GM23338 (cell line): ENCODE measurements at regions not wholly inside any gene's neighbourhood (a gene's known extent, or its start where the extent isn't known, plus 50 kb on each side); places are given as distances from the start of the nearest gene placed in this dataset.

ENCODE experiments used
- ATAC-seq: fragments of 200-7000 bp; cut with Tn5 transposase; 3 replicates; pipeline ENCODE4 v1.9.1; 2020
- DNase-seq: peaks from one replicate; pipeline ENCODE4 v3.0.0-alpha.2; 2015; ENCODE audit warnings: low spot score
- H2AFZ ChIP-seq: fragments of 200-600 bp; sonication (generic); 2 replicates; pipeline ENCODE4 v1.8.0; 2016; ENCODE audit warnings: antibody characterized with exemption, mild to moderate bottlenecking, moderate library complexity
- H3F3A ChIP-seq: fragments of 200-600 bp; sonication (generic); replicated peaks from 2 replicates; pipeline ENCODE4 v1.8.0; 2017; ENCODE audit warnings: antibody characterized with exemption, mixed run types, low read depth
- H3K27ac ChIP-seq: fragments of 200-600 bp; sonication (generic); 2 replicates; pipeline ENCODE4 v1.6.1; 2016; ENCODE audit warnings: low read depth
- H3K27me3 ChIP-seq: fragments of 200-600 bp; sonication (generic); 2 replicates; pipeline ENCODE4 v1.8.0; 2016; ENCODE audit warnings: mild to moderate bottlenecking, mixed run types, moderate library complexity; ENCODE audit not compliant: insufficient read depth
- H3K36me3 ChIP-seq: fragments of 200-600 bp; sonication (generic); 2 replicates; pipeline ENCODE4 v1.8.0; 2016; ENCODE audit warnings: mild to moderate bottlenecking; ENCODE audit not compliant: insufficient read depth
- H3K4me1 ChIP-seq: fragments of 200-600 bp; sonication (generic); 2 replicates; pipeline ENCODE4 v1.8.0; 2016; ENCODE audit warnings: mild to moderate bottlenecking, moderate library complexity; ENCODE audit not compliant: insufficient read depth
- H3K4me2 ChIP-seq: fragments of 200-600 bp; sonication (generic); 2 replicates; pipeline ENCODE4 v1.7.1; 2017; ENCODE audit warnings: mixed run types
- H3K4me3 ChIP-seq: fragments of 200-600 bp; sonication (generic); 2 replicates; pipeline ENCODE4 v1.6.1; 2016; ENCODE audit warnings: mixed run types
- H3K79me2 ChIP-seq: fragments of 200-600 bp; sonication (generic); replicated peaks from 2 replicates; pipeline ENCODE4 v1.8.0; 2017; ENCODE audit warnings: mild to moderate bottlenecking; ENCODE audit not compliant: insufficient read depth
- H3K9me2 ChIP-seq: fragments of 200-600 bp; sonication (generic); 2 replicates; pipeline ENCODE4 v1.8.0; 2017; ENCODE audit not compliant: insufficient read depth
- H4K20me1 ChIP-seq: fragments of 200-600 bp; sonication (generic); replicated peaks from 2 replicates; pipeline ENCODE4 v1.8.0; 2017; ENCODE audit warnings: mild to moderate bottlenecking; ENCODE audit not compliant: insufficient read depth
- H3K27ac Mint-ChIP-seq: 2 replicates; pipeline ENCODE4 v1.8.0; 2020; ENCODE audit warnings: inconsistent platforms, mild to moderate bottlenecking, moderate library complexity, mixed read lengths
- H3K27me3 Mint-ChIP-seq: 3 replicates; pipeline ENCODE4 v1.8.0; 2022; ENCODE audit warnings: low read depth, mild to moderate bottlenecking, moderate library complexity, mixed read lengths, inconsistent platforms; ENCODE audit not compliant: insufficient read depth, poor library complexity
- H3K36me3 Mint-ChIP-seq: 3 replicates; pipeline ENCODE4 v1.8.0; 2021; ENCODE audit warnings: low read depth, mild to moderate bottlenecking, inconsistent platforms, moderate library complexity, mixed read lengths
- H3K4me1 Mint-ChIP-seq: 3 replicates; pipeline ENCODE4 v1.8.0; 2020; ENCODE audit warnings: mild to moderate bottlenecking, inconsistent platforms, mixed read lengths
- H3K4me3 Mint-ChIP-seq: 3 replicates; pipeline ENCODE4 v1.8.0; 2021; ENCODE audit warnings: moderate library complexity, mild to moderate bottlenecking, inconsistent platforms, mixed read lengths
- H3K9me3 Mint-ChIP-seq: 3 replicates; pipeline ENCODE4 v1.8.0; 2020; ENCODE audit warnings: moderate library complexity, mild to moderate bottlenecking, inconsistent platforms, mixed read lengths
- CTCF ChIP-seq, 2 experiments: fragments of 200-600 bp in 1 of 2; sonication (generic) in 1 of 2; conservative IDR thresholded peaks; 2 replicates each; pipeline versions ENCODE4 v1.5.1 to v1.6.1; 2016 to 2017; ENCODE audit warnings: antibody characterized with exemption in 2 of 2, low read depth in 2 of 2, mild to moderate bottlenecking in 2 of 2, moderate library complexity in 1 of 2
- EZH2 ChIP-seq: fragments of 200-600 bp; sonication (generic); IDR thresholded peaks from one replicate; pipeline ENCODE4 v1.8.0; 2017; ENCODE audit warnings: antibody characterized with exemption, mild to moderate bottlenecking, low read depth; ENCODE audit not compliant: unreplicated experiment
- EZH2phosphoT487 ChIP-seq: fragments of 200-600 bp; sonication (generic); IDR thresholded peaks from one replicate; pipeline ENCODE4 v1.8.1; 2018; ENCODE audit warnings: antibody characterized with exemption; ENCODE audit not compliant: unreplicated experiment
- JUNB ChIP-seq: IDR thresholded peaks from one replicate; pipeline ENCODE4 v1.6.1; 2016; ENCODE audit warnings: antibody characterized with exemption; ENCODE audit not compliant: unreplicated experiment
- NANOG ChIP-seq: IDR thresholded peaks from 2 replicates; pipeline ENCODE4 v1.6.1; 2016; ENCODE audit warnings: antibody characterized with exemption, borderline replicate concordance
- POLR2AphosphoS5 ChIP-seq: IDR thresholded peaks from 2 replicates; pipeline ENCODE4 v1.6.1; 2016; ENCODE audit warnings: antibody characterized with exemption, low read depth
- REST ChIP-seq: IDR thresholded peaks from one replicate; pipeline ENCODE4 v1.6.1; 2018; ENCODE audit warnings: antibody characterized with exemption; ENCODE audit not compliant: unreplicated experiment
- STAT1 ChIP-seq: IDR thresholded peaks from one replicate; pipeline ENCODE4 v1.6.1; 2016; ENCODE audit warnings: antibody characterized with exemption; ENCODE audit not compliant: unreplicated experiment
- ZNF114 ChIP-seq: fragments of 250-450 bp; sonication (Bioruptor Pico); IDR thresholded peaks from 2 replicates; pipeline ENCODE4 v1.5.0; 2020; ENCODE audit warnings: mild to moderate bottlenecking, moderate library complexity
- ZNF331 ChIP-seq: fragments of 250-450 bp; sonication (Bioruptor Pico); IDR thresholded peaks from 2 replicates; pipeline ENCODE4 v1.5.0; 2020; ENCODE audit warnings: low read depth, mild to moderate bottlenecking, moderate library complexity
- ZNF462 ChIP-seq: fragments of 250-450 bp; sonication (Bioruptor Pico); IDR thresholded peaks from 2 replicates; pipeline ENCODE4 v1.5.0; 2020; ENCODE audit warnings: mild to moderate bottlenecking, moderate library complexity
- TF ChIP-seq, protein P1 (sequence below): IDR thresholded peaks from 2 replicates; pipeline ENCODE4 v1.6.1; 2016; ENCODE audit warnings: antibody characterized with exemption

DNA sequence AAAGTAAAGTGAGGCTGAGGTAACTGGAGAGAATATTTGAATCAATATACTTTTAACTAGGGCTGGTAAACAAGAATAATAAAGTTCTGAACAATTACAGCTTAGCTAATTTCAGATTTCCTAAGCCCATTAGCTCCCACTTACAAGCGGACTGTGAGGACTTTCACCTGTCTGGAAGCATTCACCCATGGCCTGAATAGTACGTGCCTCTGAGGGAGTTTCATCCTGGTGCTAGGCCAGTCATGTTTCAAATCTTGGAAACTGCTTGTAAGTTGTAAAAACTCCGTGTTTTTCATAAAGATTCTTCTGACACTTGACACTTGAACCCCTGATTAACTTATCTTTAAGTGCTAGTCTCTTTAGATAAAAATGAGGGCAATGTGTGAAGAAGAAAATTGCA, 975.2 kb upstream of the GHITM start (continued):
- no peak for TF ChIP-seq ZNF462 (CRISPR knock-in tag)
- TF ChIP-seq, protein P1, sequence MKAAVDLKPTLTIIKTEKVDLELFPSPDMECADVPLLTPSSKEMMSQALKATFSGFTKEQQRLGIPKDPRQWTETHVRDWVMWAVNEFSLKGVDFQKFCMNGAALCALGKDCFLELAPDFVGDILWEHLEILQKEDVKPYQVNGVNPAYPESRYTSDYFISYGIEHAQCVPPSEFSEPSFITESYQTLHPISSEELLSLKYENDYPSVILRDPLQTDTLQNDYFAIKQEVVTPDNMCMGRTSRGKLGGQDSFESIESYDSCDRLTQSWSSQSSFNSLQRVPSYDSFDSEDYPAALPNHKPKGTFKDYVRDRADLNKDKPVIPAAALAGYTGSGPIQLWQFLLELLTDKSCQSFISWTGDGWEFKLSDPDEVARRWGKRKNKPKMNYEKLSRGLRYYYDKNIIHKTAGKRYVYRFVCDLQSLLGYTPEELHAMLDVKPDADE, result no peak
- no peak for TF ChIP-seq ZNF331 (CRISPR knock-in tag)
- TF ChIP-seq NANOG, result no peak

- H3K9me2 ChIP-seq, result no peaks in the 10 kb centered on the region
- H4K20me1 ChIP-seq, result no peaks in the 10 kb centered on the region
- Mint-ChIP-seq H3K9me3 (no peaks in the 10 kb centered on the region), H3K27me3 (no peaks in the 10 kb centered on the region), H3K36me3 (no peaks in the 10 kb centered on the region), H3K27ac (no peak overlapping the region; the same call in 1 of the 2 replicates), H3K4me1 (peaks cover 10% of the 10 kb centered on the region), H3K4me3 (no peak overlapping the region)
- DNase-seq (no peak), ATAC-seq (no peak)
- no peak overlapping the region for H3K4me2 ChIP-seq
- H3K4me3 ChIP-seq, result no peak overlapping the region
- H3K79me2 ChIP-seq, result no peaks in the 10 kb centered on the region
- H3K4me1 ChIP-seq, result no peaks in the 10 kb centered on the region
- H3F3A ChIP-seq, result no peaks in the 10 kb centered on the region
- no peaks in the 10 kb centered on the region for H3K27me3 ChIP-seq
- H3K36me3 ChIP-seq, result no peaks in the 10 kb centered on the region
- H3K27ac ChIP-seq, result no peak overlapping the region
- no peak overlapping the region for H2AFZ ChIP-seq
- TF ChIP-seq REST, result no peak
- TF ChIP-seq ZNF114 (CRISPR knock-in tag), result no peak
- TF ChIP-seq CTCF (conservative IDR thresholded peaks at IDR 0.05; ENCODE audit: low read depth in 2 of 2), result no peak
- no peak for TF ChIP-seq EZH2phosphoT487
- TF ChIP-seq NANOG, result no peak
- no peak for TF ChIP-seq EZH2
- TF ChIP-seq, protein P1, result no peak
- TF ChIP-seq STAT1, result no peak
- TF ChIP-seq JUNB, result no peak
- TF ChIP-seq POLR2AphosphoS5, result no peak
- TF ChIP-seq ZNF331 (CRISPR knock-in tag), result no peak
Observed at GRCh38 chr10:83165265-83165664, 974.0 kb upstream of the GHITM start.
